GM12878 (cell line): ENCODE measurements at regions not wholly inside any gene's neighbourhood (a gene's known extent, or its start where the extent isn't known, plus 50 kb on each side); places are given as distances from the start of the nearest gene placed in this dataset.

ENCODE experiments used
- ATAC-seq: fragments of 200-7000 bp; cut with Tn5 transposase; 3 replicates; pipeline ENCODE4 v1.9.1; 2020; ENCODE audit warnings: mild to moderate bottlenecking, moderate library complexity
- BruUV-seq: library from RNA; stranded (reverse); fragments of 400-500 nt; replicated peaks from 2 replicates; lab custom pipeline; 2021; lab: Mats Ljungman, UMichigan
- CTCF ChIA-PET: fragments of 300-600 bp; sonication (Branson Sonifier 250); formaldehyde crosslinking; extraction: SDS; loops from one replicate; lab custom pipeline; 2021; ENCODE audit warnings: inconsistent platforms; lab: Yijun Ruan, JAX
- POLR2A ChIA-PET: fragments of 350-600 bp; formaldehyde crosslinking; extraction: SDS; loops from one replicate; lab custom pipeline; 2021; ENCODE audit warnings: inconsistent platforms; lab: Charles Lee
- RAD21 ChIA-PET: fragments of 300-600 bp; sonication (Branson Sonifier 250); formaldehyde crosslinking; loops from one replicate; lab custom pipeline; 2023; ENCODE audit warnings: antibody characterized with exemption; ENCODE audit not compliant: unreplicated experiment; lab: Charles Lee
- SMC1A ChIA-PET: fragments of 300-600 bp; sonication (Branson Sonifier 250); formaldehyde crosslinking; loops from one replicate; lab custom pipeline; 2023; ENCODE audit not compliant: unreplicated experiment, uncharacterized antibody; lab: Charles Lee
- DNase-seq: peaks from one replicate; pipeline ENCODE4 v3.0.0-alpha.2; 2011; ENCODE audit warnings: low read depth, low spot score
- FAIRE-seq: peaks from 3 replicates; lab custom pipeline; 2011; peaks lifted over from hg19 to GRCh38; lab: Jason Lieb, UNC
- H2AFZ ChIP-seq: 2 replicates; pipeline ENCODE4 v1.6.0; 2011; ENCODE audit warnings: low read depth, low read length, control low read depth; ENCODE audit not compliant: control insufficient read depth
- H3K27ac ChIP-seq: 2 replicates; pipeline ENCODE4 v1.5.1; 2011; ENCODE audit warnings: control low read depth; ENCODE audit not compliant: control insufficient read depth, insufficient read depth
- H3K27me3 ChIP-seq, 2 experiments: replicated peaks in 1 of 2; 2 replicates each; pipeline versions ENCODE4 v1.6.0 to v1.6.1; 2011; ENCODE audit warnings: low read length in 1 of 2; ENCODE audit not compliant: control insufficient read depth in 2 of 2, insufficient read depth in 2 of 2
- H3K36me3 ChIP-seq, 2 experiments: 2 replicates each; pipeline ENCODE4 v1.5.1; 2011; ENCODE audit warnings: low read length in 1 of 2; ENCODE audit not compliant: control insufficient read depth in 2 of 2, insufficient read depth in 2 of 2
- H3K4me1 ChIP-seq: 2 replicates; pipeline ENCODE4 v1.6.1; 2011; ENCODE audit warnings: mild to moderate bottlenecking, low read length, moderate library complexity, mixed read lengths; ENCODE audit not compliant: control insufficient read depth, insufficient read depth
- H3K4me2 ChIP-seq: 2 replicates; pipeline ENCODE4 v1.6.0; 2011; ENCODE audit warnings: control low read depth; ENCODE audit not compliant: control insufficient read depth, insufficient read depth
- H3K4me3 ChIP-seq: fragments of 200-600 bp; sonication (generic); 2 replicates; pipeline ENCODE4 v1.5.1; 2016
- H3K79me2 ChIP-seq: 2 replicates; pipeline ENCODE4 v1.6.0; 2011; ENCODE audit warnings: low read length; ENCODE audit not compliant: control insufficient read depth, insufficient read depth
- H3K9ac ChIP-seq: 2 replicates; pipeline ENCODE4 v1.8.0; 2011; ENCODE audit warnings: low read length, control low read depth, mixed read lengths; ENCODE audit not compliant: control insufficient read depth, insufficient read depth
- H3K9me3 ChIP-seq: replicated peaks from 3 replicates; pipeline ENCODE4 v1.5.1; 2011; ENCODE audit warnings: mild to moderate bottlenecking, low read length; ENCODE audit not compliant: control insufficient read depth, insufficient read depth
- H4K20me1 ChIP-seq: 2 replicates; pipeline ENCODE4 v1.6.0; 2011; ENCODE audit not compliant: control insufficient read depth, insufficient read depth
- CHD2 ChIP-seq: IDR thresholded peaks from 2 replicates; pipeline ENCODE4 v1.6.1; 2011; ENCODE audit warnings: low read depth, low read length, improper control_type of control experiment, borderline replicate concordance
- ETV6 ChIP-seq, 2 experiments: fragments of 450-650 bp in 1 of 2; IDR thresholded peaks in 1 of 2; conservative IDR thresholded peaks in 1 of 2; 2 replicates each; pipeline ENCODE4 v1.6.1; 2014; ENCODE audit warnings: antibody characterized with exemption in 1 of 2, borderline replicate concordance in 1 of 2, low read depth in 1 of 2, mild to moderate bottlenecking in 1 of 2, moderate library complexity in 1 of 2
- GABPA ChIP-seq: IDR thresholded peaks from 2 replicates; pipeline ENCODE4 v1.6.1; 2014; ENCODE audit warnings: antibody characterized with exemption, low read depth, mild to moderate bottlenecking, inconsistent platforms
- HDAC2 ChIP-seq: fragments of 200-600 bp; sonication (generic); IDR thresholded peaks from 2 replicates; pipeline ENCODE4 v1.6.1; 2017
- MAX ChIP-seq: IDR thresholded peaks from 2 replicates; pipeline ENCODE4 v1.6.1; 2012; ENCODE audit warnings: low read depth, low read length, improper control_type of control experiment
- NFYB ChIP-seq: IDR thresholded peaks from 2 replicates; pipeline ENCODE4 v1.6.1; 2011; ENCODE audit warnings: low read depth, mild to moderate bottlenecking, low read length, improper control_type of control experiment, moderate library complexity; ENCODE audit not compliant: insufficient read depth
- RB1 ChIP-seq: fragments of 450-650 bp; formaldehyde crosslinking; IDR thresholded peaks from 2 replicates; pipeline ENCODE4 v1.6.1; 2017; ENCODE audit warnings: mild to moderate bottlenecking, borderline replicate concordance
- RELA ChIP-seq: fragments of 450-650 bp; IDR thresholded peaks from 2 replicates; pipeline ENCODE4 v1.8.0; 2014; ENCODE audit warnings: borderline replicate concordance; ENCODE audit not compliant: partially characterized antibody
- REST ChIP-seq: IDR thresholded peaks from 2 replicates; pipeline ENCODE4 v1.6.1; 2012; ENCODE audit warnings: mild to moderate bottlenecking, low read depth, low read length
- SP1 ChIP-seq: IDR thresholded peaks from one replicate; pipeline ENCODE4 v1.6.1; 2011; ENCODE audit warnings: low read depth, low read length
- TCF12 ChIP-seq: IDR thresholded peaks from 2 replicates; pipeline ENCODE4 v1.6.1; 2011; ENCODE audit warnings: low read depth, mild to moderate bottlenecking, low read length
- in situ Hi-C: fragments of 300-500 bp; cut with MboI; formaldehyde crosslinking; loops from 9 replicates; pipeline ENCODE4 v1.14.3; 2018; ENCODE audit warnings: mixed read lengths
- intact Hi-C: fragments of 100-400 bp; cut with micrococcal nuclease; formaldehyde crosslinking; loops from one replicate; pipeline ENCODE4 v1.14.2; 2022; ENCODE audit not compliant: unreplicated experiment

GRCh38 chr2:154941379-154941778, 242.9 kb downstream of the KCNJ3 start:
- ATAC-seq (no peak), FAIRE-seq (no peak), DNase-seq (no peak)
- SMC1A ChIA-PET: no interaction called here
- POLR2A ChIA-PET: no interaction called here
- CTCF ChIA-PET: no interaction called here
- no peaks in the 10 kb centered on the region for H3K36me3 ChIP-seq
- no TSS peak for BruUV-seq
- no peaks in the 10 kb centered on the region for H3K79me2 ChIP-seq
- RAD21 ChIA-PET: no interaction called here
- H4K20me1 ChIP-seq: no peaks in the 10 kb centered on the region
- H3K4me2 ChIP-seq: no peak overlapping the region
- no peak overlapping the region for H3K27ac ChIP-seq
- no peak for TF ChIP-seq RB1
- no peak for TF ChIP-seq NFYB
- no peak for TF ChIP-seq REST
- no peak for TF ChIP-seq RELA
- TF ChIP-seq TCF12: no peak
- TF ChIP-seq MAX: no peak
- TF ChIP-seq HDAC2: no peak
- no peak for TF ChIP-seq SP1
- TF ChIP-seq ETV6 (conservative IDR thresholded peaks at IDR 0.05 in 1 of 2, IDR thresholded peaks at IDR 0.05 in 1 of 2; ENCODE audit: borderline replicate concordance in 1 of 2, low read depth in 1 of 2): no peak
- no peak for TF ChIP-seq GABPA
- TF ChIP-seq CHD2: no peak
- in situ Hi-C loops (no loop called here), intact Hi-C loops (no loop called here)
- no peak overlapping the region for H3K4me3 ChIP-seq
- no peaks in the 10 kb centered on the region for H3K4me1 ChIP-seq
- no peak overlapping the region for H2AFZ ChIP-seq
- H3K27me3 ChIP-seq: no peaks in the 10 kb centered on the region
- no peak overlapping the region for H3K9ac ChIP-seq
- no peaks in the 10 kb centered on the region for H3K9me3 ChIP-seq
